Umbilical cord (tissue), 1 donor: ENCODE measurements at regions not wholly inside any gene's neighbourhood (a gene's known extent, or its start where the extent isn't known, plus 50 kb on each side); places are given as distances from the start of the nearest gene placed in this dataset.

ENCODE experiments used
- DNase-seq: peaks from one replicate; pipeline ENCODE4 v3.0.0-alpha.2; 2015; ENCODE audit warnings: low spot score

GRCh38 chr10:33743429-33743857 lies 409.0 kb upstream of the NRP1 start:
- no peak for DNase-seq

- no peak for DNase-seq
Observed at GRCh38 chr10:33739031-33739430, 404.6 kb upstream of the NRP1 start.

- DNase-seq: no peak
Observed at GRCh38 chr10:33735464-33735923, 401.0 kb upstream of the NRP1 start.

GRCh38 chr10:33734393-33735155 lies 400.1 kb upstream of the NRP1 start:
- no peak for DNase-seq

- no peak for DNase-seq
Observed at GRCh38 chr10:33733058-33733457, 398.6 kb upstream of the NRP1 start.

GRCh38 chr10:33732161-33732680 lies 397.8 kb upstream of the NRP1 start:
- peak; percentile 18 for DNase-seq

GRCh38 chr10:33731322-33731721 lies 396.9 kb upstream of the NRP1 start:
- DNase-seq: no peak

- DNase-seq: no peak
Observed at GRCh38 chr10:33725430-33725829, 391.0 kb upstream of the NRP1 start.

- no peak for DNase-seq
Observed at GRCh38 chr10:33723181-33723580, 388.7 kb upstream of the NRP1 start.

GRCh38 chr10:33722067-33722466 lies 387.6 kb upstream of the NRP1 start:
- no peak for DNase-seq

- DNase-seq: no peak
Observed at GRCh38 chr10:33721509-33721908, 387.0 kb upstream of the NRP1 start.

GRCh38 chr10:33720161-33720560 lies 385.7 kb upstream of the NRP1 start:
- DNase-seq: no peak

- DNase-seq: no peak
Observed at GRCh38 chr10:33719005-33719703, 384.7 kb upstream of the NRP1 start.

- DNase-seq: no peak
Observed at GRCh38 chr10:33716501-33717267, 382.2 kb upstream of the NRP1 start.

GRCh38 chr10:33715303-33715975 lies 381.0 kb upstream of the NRP1 start:
- no peak for DNase-seq

GRCh38 chr10:33712825-33713224 lies 378.4 kb upstream of the NRP1 start:
- no peak for DNase-seq

GRCh38 chr10:33710006-33710405 lies 375.5 kb upstream of the NRP1 start:
- no peak for DNase-seq

- DNase-seq: peak; percentile 45
Observed at GRCh38 chr10:33709008-33709753, 374.7 kb upstream of the NRP1 start.

GRCh38 chr10:33708561-33708960 lies 374.1 kb upstream of the NRP1 start:
- no peak for DNase-seq

GRCh38 chr10:33706746-33707145 lies 372.3 kb upstream of the NRP1 start:
- DNase-seq: no peak

- no peak for DNase-seq
Observed at GRCh38 chr10:33706191-33706590, 371.7 kb upstream of the NRP1 start.
